RWPE2 (cell line): ENCODE measurements at regions not wholly inside any gene's neighbourhood (a gene's known extent, or its start where the extent isn't known, plus 50 kb on each side); places are given as distances from the start of the nearest gene placed in this dataset.
A peak's percentile ranks its signal among the peaks of the same experiment; 100 is the strongest.
"Not testable (repeated sequence)": the region's sequence is repeated elsewhere in the genome, so short reads cannot be mapped to it uniquely, and the experiment has no call there.

ENCODE experiments used
- ATAC-seq: fragments of 200-7000 bp; cut with Tn5 transposase; 3 replicates; pipeline ENCODE4 v1.9.1; 2021; ENCODE audit warnings: low read depth
- DNase-seq: peaks from one replicate; pipeline ENCODE4 v3.0.0-alpha.2; 2020; ENCODE audit warnings: low spot score
- H3K27ac ChIP-seq: fragments of 450-650 bp; 2 replicates; pipeline ENCODE4 v1.5.1; 2017; ENCODE audit warnings: mild to moderate bottlenecking; ENCODE audit not compliant: poor library complexity, severe bottlenecking
- H3K27me3 ChIP-seq: fragments of 250-450 bp; sonication (Bioruptor Pico); 2 replicates; pipeline ENCODE4 v1.5.1; 2021; ENCODE audit warnings: mild to moderate bottlenecking, moderate library complexity; ENCODE audit not compliant: insufficient read depth, poor library complexity, severe bottlenecking
- H3K36me3 ChIP-seq: fragments of 250-450 bp; sonication (Bioruptor Pico); 2 replicates; pipeline ENCODE4 v1.5.1; 2020; ENCODE audit warnings: low read depth, mild to moderate bottlenecking, moderate library complexity
- H3K4me1 ChIP-seq: fragments of 250-450 bp; sonication (Bioruptor Pico); 2 replicates; pipeline ENCODE4 v1.5.1; 2021; ENCODE audit warnings: mild to moderate bottlenecking, moderate library complexity; ENCODE audit not compliant: insufficient read depth, poor library complexity, severe bottlenecking
- H3K4me3 ChIP-seq: fragments of 250-450 bp; sonication (Bioruptor Pico); 2 replicates; pipeline ENCODE4 v1.5.1; 2021; ENCODE audit warnings: mild to moderate bottlenecking, moderate library complexity; ENCODE audit not compliant: severe bottlenecking
- H3K9me3 ChIP-seq: fragments of 250-450 bp; sonication (Bioruptor Pico); 2 replicates; pipeline ENCODE4 v1.5.1; 2021; ENCODE audit warnings: mild to moderate bottlenecking, moderate library complexity; ENCODE audit not compliant: severe bottlenecking
- CTCF ChIP-seq: fragments of 450-650 bp; IDR thresholded peaks from one replicate; pipeline ENCODE4 v1.5.1; 2017; ENCODE audit warnings: mild to moderate bottlenecking, moderate library complexity; ENCODE audit not compliant: poor library complexity, severe bottlenecking

- no peak for TF ChIP-seq CTCF
- Histone ChIP-seq H3K27ac (no peak overlapping the region), H3K4me3 (no peak overlapping the region), H3K4me1 (no peaks in the 10 kb centered on the region), H3K9me3 (peaks cover 5% of the 10 kb centered on the region), H3K36me3 (no peaks in the 10 kb centered on the region), H3K27me3 (no peaks in the 10 kb centered on the region)
- DNase-seq = peak; percentile 48
- no peak for ATAC-seq
Measured at GRCh38 chrX:883588-883987, 253.0 kb downstream of the SHOX start.

GRCh38 chrX:879756-880698, 249.4 kb downstream of the SHOX start:
- H3K27ac ChIP-seq, H3K36me3 ChIP-seq, DNase-seq, H3K9me3 ChIP-seq, H3K4me3 ChIP-seq, ATAC-seq, H3K4me1 ChIP-seq, H3K27me3 ChIP-seq: not testable (repeated sequence)

GRCh38 chrX:874061-874460, 243.5 kb downstream of the SHOX start:
- Histone ChIP-seq H3K4me3 (no peak overlapping the region), H3K9me3 (peaks cover 6% of the 10 kb centered on the region), H3K36me3 (no peaks in the 10 kb centered on the region), H3K4me1 (no peaks in the 10 kb centered on the region), H3K27ac (no peak overlapping the region), H3K27me3 (no peaks in the 10 kb centered on the region)
- TF ChIP-seq CTCF = no peak
- DNase-seq (no peak), ATAC-seq (no peak)

- no peak overlapping the region for H3K4me3 ChIP-seq
- H3K27me3 ChIP-seq = no peaks in the 10 kb centered on the region
- no peak for DNase-seq
- H3K36me3 ChIP-seq = no peaks in the 10 kb centered on the region
- no peak overlapping the region for H3K27ac ChIP-seq
- ATAC-seq = no peak
- TF ChIP-seq CTCF = no peak
- H3K4me1 ChIP-seq = no peaks in the 10 kb centered on the region
- H3K9me3 ChIP-seq = peaks cover 3% of the 10 kb centered on the region
Measured at GRCh38 chrX:873016-873415, 242.4 kb downstream of the SHOX start.

- Histone ChIP-seq H3K27me3 (no peaks in the 10 kb centered on the region), H3K27ac (no peak overlapping the region), H3K36me3 (no peaks in the 10 kb centered on the region), H3K4me3 (no peak overlapping the region), H3K9me3 (peaks cover 3% of the 10 kb centered on the region), H3K4me1 (no peaks in the 10 kb centered on the region)
- TF ChIP-seq CTCF = no peak
- ATAC-seq (no peak), DNase-seq (no peak)
Measured at GRCh38 chrX:872090-872489, 241.5 kb downstream of the SHOX start.
